HAP-1 (cell line): ENCODE measurements at regions not wholly inside any gene's neighbourhood (a gene's known extent, or its start where the extent isn't known, plus 50 kb on each side); places are given as distances from the start of the nearest gene placed in this dataset.
A peak's percentile ranks its signal among the peaks of the same experiment; 100 is the strongest.

Experiments
- DNase-seq, 2 experiments: peaks; one replicate each; pipeline ENCODE4 v3.0.0-alpha.2; 2016 to 2020; ENCODE audit warnings: low spot score in 2 of 2
- H3K27me3 ChIP-seq: fragments of 250-450 bp; sonication (Bioruptor Pico); 2 replicates; pipeline ENCODE4 v1.5.1; 2020; ENCODE audit warnings: low read depth, mild to moderate bottlenecking, moderate library complexity
- H3K36me3 ChIP-seq: fragments of 250-450 bp; sonication (Bioruptor Pico); replicated peaks from 2 replicates; pipeline ENCODE4 v1.5.1; 2020; ENCODE audit warnings: mild to moderate bottlenecking
- H3K4me1 ChIP-seq: fragments of 250-450 bp; sonication (Bioruptor Pico); 2 replicates; pipeline ENCODE4 v1.5.1; 2020; ENCODE audit warnings: mild to moderate bottlenecking
- H3K4me3 ChIP-seq: fragments of 250-450 bp; sonication (Bioruptor Pico); 2 replicates; pipeline ENCODE4 v1.5.1; 2020; ENCODE audit warnings: mild to moderate bottlenecking, moderate library complexity
- H3K9me3 ChIP-seq: fragments of 250-450 bp; sonication (Bioruptor Pico); 2 replicates; pipeline ENCODE4 v1.5.1; 2020; ENCODE audit warnings: mild to moderate bottlenecking, moderate library complexity
- in situ Hi-C: fragments of 300-500 bp; cut with MboI; formaldehyde crosslinking; loops from 3 replicates; pipeline ENCODE4 v1.14.3; 2020; ENCODE audit warnings: low sequenced_read_pairs, inconsistent platforms, mixed read lengths

GRCh38 chr11:10930224-10930971 is 72.5 kb upstream of the ZBED5 start:
- Histone ChIP-seq H3K36me3 (no peaks in the 10 kb centered on the region), H3K27me3 (no peaks in the 10 kb centered on the region), H3K4me3 (peak overlapping the region; percentile 41), H3K9me3 (no peaks in the 10 kb centered on the region), H3K4me1 (peaks cover 49% of the 10 kb centered on the region)
- in situ Hi-C loops, result loop anchor here (5.0 kb wide), 1 partner anchor 92 kb away; no protein-coding TSS in a partner anchor
- DNase-seq, result peak in 1 of 2 experiments; percentile 40

- Histone ChIP-seq H3K36me3 (no peaks in the 10 kb centered on the region), H3K27me3 (no peaks in the 10 kb centered on the region), H3K4me3 (no peak overlapping the region), H3K4me1 (peaks cover 43% of the 10 kb centered on the region), H3K9me3 (no peaks in the 10 kb centered on the region)
- DNase-seq, result no peak
- in situ Hi-C loops, result loop anchor here (10.0 kb wide), 1 partner anchor 133 kb away; no protein-coding TSS in a partner anchor
Observed at GRCh38 chr11:10927538-10927937, 69.7 kb upstream of the ZBED5 start.

GRCh38 chr11:10926801-10927211 is 69.0 kb upstream of the ZBED5 start:
- Histone ChIP-seq H3K4me3 (no peak overlapping the region), H3K36me3 (no peaks in the 10 kb centered on the region), H3K4me1 (peaks cover 39% of the 10 kb centered on the region), H3K27me3 (no peaks in the 10 kb centered on the region), H3K9me3 (no peaks in the 10 kb centered on the region)
- DNase-seq, result no peak
- in situ Hi-C loops, result loop anchor here (10.0 kb wide), 1 partner anchor 132 kb away; no protein-coding TSS in a partner anchor

GRCh38 chr11:10925149-10925926 is 67.5 kb upstream of the ZBED5 start:
- Histone ChIP-seq H3K4me1 (peaks cover 37% of the 10 kb centered on the region), H3K27me3 (no peaks in the 10 kb centered on the region), H3K4me3 (no peak overlapping the region), H3K9me3 (no peaks in the 10 kb centered on the region), H3K36me3 (no peaks in the 10 kb centered on the region)
- in situ Hi-C loops, result loop anchor here (10.0 kb wide), 1 partner anchor 131 kb away; no protein-coding TSS in a partner anchor
- DNase-seq, result peak in 1 of 2 experiments; percentile 66

GRCh38 chr11:10923882-10924281 is 66.0 kb upstream of the ZBED5 start:
- H3K4me1 ChIP-seq, result peaks cover 38% of the 10 kb centered on the region
- in situ Hi-C loops, result loop anchor here (10.0 kb wide), 1 partner anchor 129 kb away; no protein-coding TSS in a partner anchor
- no peak overlapping the region for H3K4me3 ChIP-seq

GRCh38 chr11:10922892-10923291 is 65.0 kb upstream of the ZBED5 start:
- Histone ChIP-seq H3K4me1 (peaks cover 37% of the 10 kb centered on the region), H3K36me3 (no peaks in the 10 kb centered on the region), H3K4me3 (no peak overlapping the region), H3K27me3 (no peaks in the 10 kb centered on the region), H3K9me3 (0 out of 2 replicates have a peak, but pooled peaks cover 2% of the 10 kb centered on the region)
- DNase-seq, result no peak
- in situ Hi-C loops, result loop anchor here (10.0 kb wide), 1 partner anchor 128 kb away; no protein-coding TSS in a partner anchor

More at GRCh38 chr11:10923882-10924281, 66.0 kb upstream of the ZBED5 start:
- no peaks in the 10 kb centered on the region for H3K27me3 ChIP-seq
- H3K9me3 ChIP-seq, result 0 out of 2 replicates have a peak, but pooled peaks cover 2% of the 10 kb centered on the region
- DNase-seq, result no peak
- no peaks in the 10 kb centered on the region for H3K36me3 ChIP-seq

- peaks cover 5% of the 10 kb centered on the region; the same call in 1 of the 2 replicates for H3K9me3 ChIP-seq
- in situ Hi-C loops, result loop anchor here (10.0 kb wide), 1 partner anchor 126 kb away; no protein-coding TSS in a partner anchor
- H3K36me3 ChIP-seq, result no peaks in the 10 kb centered on the region
- no peaks in the 10 kb centered on the region for H3K27me3 ChIP-seq
- peaks cover 25% of the 10 kb centered on the region for H3K4me1 ChIP-seq
- H3K4me3 ChIP-seq, result no peak overlapping the region
- no peak for DNase-seq
Observed at GRCh38 chr11:10920875-10921274, 63.0 kb upstream of the ZBED5 start.

GRCh38 chr11:10920205-10920604 is 62.4 kb upstream of the ZBED5 start:
- in situ Hi-C loops, result loop anchor here (10.0 kb wide), 1 partner anchor 125 kb away; no protein-coding TSS in a partner anchor
- Histone ChIP-seq H3K27me3 (no peaks in the 10 kb centered on the region), H3K4me1 (peaks cover 20% of the 10 kb centered on the region), H3K9me3 (peaks cover 5% of the 10 kb centered on the region; the same call in 1 of the 2 replicates), H3K4me3 (no peak overlapping the region), H3K36me3 (no peaks in the 10 kb centered on the region)
- DNase-seq, result no peak

GRCh38 chr11:10918698-10919097 is 60.8 kb upstream of the ZBED5 start:
- Histone ChIP-seq H3K27me3 (no peaks in the 10 kb centered on the region), H3K9me3 (peaks cover 5% of the 10 kb centered on the region; the same call in 1 of the 2 replicates), H3K4me1 (peaks cover 10% of the 10 kb centered on the region), H3K4me3 (no peak overlapping the region), H3K36me3 (no peaks in the 10 kb centered on the region)
- in situ Hi-C loops, result no loop called here
- DNase-seq, result no peak

- Histone ChIP-seq H3K4me1 (peaks cover 10% of the 10 kb centered on the region), H3K27me3 (no peaks in the 10 kb centered on the region), H3K9me3 (peaks cover 5% of the 10 kb centered on the region; the same call in 1 of the 2 replicates), H3K4me3 (no peak overlapping the region), H3K36me3 (no peaks in the 10 kb centered on the region)
- in situ Hi-C loops, result no loop called here
- no peak for DNase-seq
Observed at GRCh38 chr11:10918275-10918674, 60.4 kb upstream of the ZBED5 start.

GRCh38 chr11:10917802-10918201 is 59.9 kb upstream of the ZBED5 start:
- Histone ChIP-seq H3K9me3 (peaks cover 5% of the 10 kb centered on the region; the same call in 1 of the 2 replicates), H3K27me3 (no peaks in the 10 kb centered on the region), H3K36me3 (no peaks in the 10 kb centered on the region), H3K4me3 (no peak overlapping the region), H3K4me1 (peaks cover 10% of the 10 kb centered on the region)
- no peak for DNase-seq
- in situ Hi-C loops, result no loop called here

GRCh38 chr11:10916665-10917064 is 58.8 kb upstream of the ZBED5 start:
- no peak for DNase-seq
- no peak overlapping the region for H3K4me3 ChIP-seq
- H3K9me3 ChIP-seq, result peaks cover 5% of the 10 kb centered on the region; the same call in 1 of the 2 replicates
- in situ Hi-C loops, result no loop called here
- peaks cover 22% of the 10 kb centered on the region for H3K4me1 ChIP-seq
- no peaks in the 10 kb centered on the region for H3K27me3 ChIP-seq
- no peaks in the 10 kb centered on the region for H3K36me3 ChIP-seq

- in situ Hi-C loops, result no loop called here
- Histone ChIP-seq H3K4me3 (no peak overlapping the region), H3K9me3 (peaks cover 3% of the 10 kb centered on the region; the same call in 1 of the 2 replicates), H3K4me1 (peaks cover 24% of the 10 kb centered on the region), H3K27me3 (no peaks in the 10 kb centered on the region), H3K36me3 (no peaks in the 10 kb centered on the region)
- no peak for DNase-seq
Observed at GRCh38 chr11:10914050-10914449, 56.2 kb upstream of the ZBED5 start.
